Amniotic stem cell (primary cell): ENCODE measurements at regions not wholly inside any gene's neighbourhood (a gene's known extent, or its start where the extent isn't known, plus 50 kb on each side); places are given as distances from the start of the nearest gene placed in this dataset.
"Not testable (repeated sequence)": the region's sequence is repeated elsewhere in the genome, so short reads cannot be mapped to it uniquely, and the experiment has no call there.

Experiments used
- DNase-seq: peaks from one replicate; lab custom pipeline; 2025; lab: John Stamatoyannopoulos, UW

- DNase-seq = not testable (repeated sequence)
These were observed 144.8 kb upstream of the XIRP2 start for GRCh38 chr2:166743482-166743881.

GRCh38 chr2:166727095-166727494 lies 161.2 kb upstream of the XIRP2 start:
- DNase-seq = no peak

GRCh38 chr2:166725927-166726924 lies 162.1 kb upstream of the XIRP2 start:
- DNase-seq = no peak

- DNase-seq = no peak
These were observed 171.3 kb upstream of the XIRP2 start for GRCh38 chr2:166716968-166717367.

- no peak for DNase-seq
These were observed 188.2 kb upstream of the XIRP2 start for GRCh38 chr2:166700079-166700478.

GRCh38 chr2:166695154-166695553 lies 193.1 kb upstream of the XIRP2 start:
- no peak for DNase-seq

GRCh38 chr2:166686057-166686456 lies 192.0 kb upstream of the SCN7A start:
- DNase-seq = not testable (repeated sequence)

GRCh38 chr2:166677996-166678395 lies 183.9 kb upstream of the SCN7A start:
- DNase-seq = no peak

- DNase-seq = no peak
These were observed 182.7 kb upstream of the SCN7A start for GRCh38 chr2:166676716-166677115.

- DNase-seq = no peak
These were observed 181.5 kb upstream of the SCN7A start for GRCh38 chr2:166675553-166675952.

- DNase-seq = no peak
These were observed 179.9 kb upstream of the SCN7A start for GRCh38 chr2:166673986-166674385.

GRCh38 chr2:166671801-166672200 lies 177.8 kb upstream of the SCN7A start:
- DNase-seq = no peak

- DNase-seq = no peak
These were observed 177.2 kb upstream of the SCN7A start for GRCh38 chr2:166671235-166671634.

GRCh38 chr2:166665991-166666940 lies 172.2 kb upstream of the SCN7A start:
- peak; percentile 61 for DNase-seq

GRCh38 chr2:166661824-166662223 lies 167.8 kb upstream of the SCN7A start:
- no peak for DNase-seq

GRCh38 chr2:166661391-166661790 lies 167.3 kb upstream of the SCN7A start:
- DNase-seq = no peak

GRCh38 chr2:166658901-166659300 lies 164.9 kb upstream of the SCN7A start:
- no peak for DNase-seq

- no peak for DNase-seq
These were observed 159.2 kb upstream of the SCN7A start for GRCh38 chr2:166653185-166653813.

GRCh38 chr2:166651991-166652390 lies 157.9 kb upstream of the SCN7A start:
- no peak for DNase-seq

- peak; percentile 50 for DNase-seq
These were observed 157.1 kb upstream of the SCN7A start for GRCh38 chr2:166651080-166651675.

GRCh38 chr2:166647935-166648334 lies 153.9 kb upstream of the SCN7A start:
- no peak for DNase-seq

GRCh38 chr2:166643980-166644379 lies 149.9 kb upstream of the SCN7A start:
- DNase-seq = no peak
